OCI-LY3 (cell line): ENCODE measurements at regions not wholly inside any gene's neighbourhood (a gene's known extent, or its start where the extent isn't known, plus 50 kb on each side); places are given as distances from the start of the nearest gene placed in this dataset.

Experiments used
- H2AFZ ChIP-seq: fragments of 200-600, 300-600 bp; shearing (Covaris generic); 2 replicates; pipeline ENCODE4 v1.6.0; 2014; ENCODE audit warnings: antibody characterized with exemption, low read depth, low read length
- H3K27ac ChIP-seq: fragments of 200-600, 300-600 bp; sonication (generic); 2 replicates; pipeline ENCODE4 v1.5.1; 2014; ENCODE audit warnings: mild to moderate bottlenecking, low read length, moderate library complexity, mixed read lengths
- H3K27me3 ChIP-seq: fragments of 200-600, 300-600 bp; sonication (generic); 2 replicates; pipeline ENCODE4 v1.6.1; 2014; ENCODE audit warnings: low read depth, low read length, mixed read lengths
- H3K36me3 ChIP-seq: fragments of 200-600, 300-600 bp; sonication (generic); replicated peaks from 2 replicates; pipeline ENCODE3; 2014; ENCODE audit warnings: low read depth, low read length, mixed read lengths
- H3K4me1 ChIP-seq: fragments of 300-600, 200-600 bp; sonication (generic); 2 replicates; pipeline ENCODE4 v1.6.1; 2014; ENCODE audit warnings: low read length, mixed read lengths
- H3K4me2 ChIP-seq: fragments of 200-600, 300-600 bp; sonication (generic); 2 replicates; pipeline ENCODE4 v1.6.1; 2014; ENCODE audit warnings: low read length, mixed read lengths
- H3K4me3 ChIP-seq: fragments of 300-600, 200-600 bp; sonication (generic); 2 replicates; pipeline ENCODE4 v1.5.1; 2014; ENCODE audit warnings: antibody characterized with exemption, mild to moderate bottlenecking, low read length, moderate library complexity
- H3K79me2 ChIP-seq: fragments of 300-600, 200-600 bp; shearing (Covaris generic); 2 replicates; pipeline ENCODE4 v1.6.1; 2014; ENCODE audit warnings: mild to moderate bottlenecking, low read length, mixed read lengths
- H3K9ac ChIP-seq: fragments of 300-600, 200-600 bp; shearing (Covaris generic); 2 replicates; pipeline ENCODE4 v1.6.0; 2014; ENCODE audit warnings: mild to moderate bottlenecking, low read length, moderate library complexity
- H3K9me3 ChIP-seq: fragments of 200-600, 300-600 bp; shearing (Covaris generic); 2 replicates; pipeline ENCODE4 v1.6.1; 2014; ENCODE audit warnings: low read length, mixed read lengths; ENCODE audit not compliant: insufficient read depth
- H4K20me1 ChIP-seq: fragments of 200-600, 300-600 bp; sonication (generic); 2 replicates; pipeline ENCODE4 v1.6.1; 2016; ENCODE audit warnings: low read length, mixed read lengths; ENCODE audit not compliant: insufficient read depth
- EZH2phosphoT487 ChIP-seq: fragments of 200-600 bp; shearing (Covaris generic); IDR thresholded peaks from 2 replicates; pipeline ENCODE4 v1.6.1; 2018; ENCODE audit warnings: antibody characterized with exemption, mixed run types, low read depth
- TF ChIP-seq, protein P1 (sequence below): fragments of 200-600, 300-600 bp; sonication (generic); IDR thresholded peaks from 2 replicates; pipeline ENCODE4 v1.5.1; 2014; ENCODE audit warnings: antibody characterized with exemption, low read length, low read depth

GRCh38 chr9:99749641-99750040 is 72.0 kb upstream of the NR4A3 start:
- Histone ChIP-seq H2AFZ (no peak overlapping the region), H3K4me3 (no peak overlapping the region), H3K27ac (no peak overlapping the region), H4K20me1 (no peaks in the 10 kb centered on the region), H3K4me2 (no peak overlapping the region), H3K36me3 (no peaks in the 10 kb centered on the region), H3K4me1 (peaks cover 7% of the 10 kb centered on the region), H3K9me3 (no peaks in the 10 kb centered on the region), H3K9ac (no peak overlapping the region), H3K27me3 (no peaks in the 10 kb centered on the region), H3K79me2 (no peaks in the 10 kb centered on the region)
- TF ChIP-seq EZH2phosphoT487 = no peak
- TF ChIP-seq, protein P1, sequence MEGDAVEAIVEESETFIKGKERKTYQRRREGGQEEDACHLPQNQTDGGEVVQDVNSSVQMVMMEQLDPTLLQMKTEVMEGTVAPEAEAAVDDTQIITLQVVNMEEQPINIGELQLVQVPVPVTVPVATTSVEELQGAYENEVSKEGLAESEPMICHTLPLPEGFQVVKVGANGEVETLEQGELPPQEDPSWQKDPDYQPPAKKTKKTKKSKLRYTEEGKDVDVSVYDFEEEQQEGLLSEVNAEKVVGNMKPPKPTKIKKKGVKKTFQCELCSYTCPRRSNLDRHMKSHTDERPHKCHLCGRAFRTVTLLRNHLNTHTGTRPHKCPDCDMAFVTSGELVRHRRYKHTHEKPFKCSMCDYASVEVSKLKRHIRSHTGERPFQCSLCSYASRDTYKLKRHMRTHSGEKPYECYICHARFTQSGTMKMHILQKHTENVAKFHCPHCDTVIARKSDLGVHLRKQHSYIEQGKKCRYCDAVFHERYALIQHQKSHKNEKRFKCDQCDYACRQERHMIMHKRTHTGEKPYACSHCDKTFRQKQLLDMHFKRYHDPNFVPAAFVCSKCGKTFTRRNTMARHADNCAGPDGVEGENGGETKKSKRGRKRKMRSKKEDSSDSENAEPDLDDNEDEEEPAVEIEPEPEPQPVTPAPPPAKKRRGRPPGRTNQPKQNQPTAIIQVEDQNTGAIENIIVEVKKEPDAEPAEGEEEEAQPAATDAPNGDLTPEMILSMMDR = no peak

- TF ChIP-seq, protein P1 = no peak
- Histone ChIP-seq H3K9me3 (no peaks in the 10 kb centered on the region), H3K27me3 (no peaks in the 10 kb centered on the region), H3K4me1 (peaks cover 7% of the 10 kb centered on the region), H3K9ac (no peak overlapping the region), H2AFZ (no peak overlapping the region), H3K4me2 (no peak overlapping the region), H3K79me2 (no peaks in the 10 kb centered on the region), H3K36me3 (no peaks in the 10 kb centered on the region), H4K20me1 (no peaks in the 10 kb centered on the region), H3K27ac (no peak overlapping the region), H3K4me3 (no peak overlapping the region)
These were observed 71.2 kb upstream of the NR4A3 start for GRCh38 chr9:99750526-99750925.

DNA sequence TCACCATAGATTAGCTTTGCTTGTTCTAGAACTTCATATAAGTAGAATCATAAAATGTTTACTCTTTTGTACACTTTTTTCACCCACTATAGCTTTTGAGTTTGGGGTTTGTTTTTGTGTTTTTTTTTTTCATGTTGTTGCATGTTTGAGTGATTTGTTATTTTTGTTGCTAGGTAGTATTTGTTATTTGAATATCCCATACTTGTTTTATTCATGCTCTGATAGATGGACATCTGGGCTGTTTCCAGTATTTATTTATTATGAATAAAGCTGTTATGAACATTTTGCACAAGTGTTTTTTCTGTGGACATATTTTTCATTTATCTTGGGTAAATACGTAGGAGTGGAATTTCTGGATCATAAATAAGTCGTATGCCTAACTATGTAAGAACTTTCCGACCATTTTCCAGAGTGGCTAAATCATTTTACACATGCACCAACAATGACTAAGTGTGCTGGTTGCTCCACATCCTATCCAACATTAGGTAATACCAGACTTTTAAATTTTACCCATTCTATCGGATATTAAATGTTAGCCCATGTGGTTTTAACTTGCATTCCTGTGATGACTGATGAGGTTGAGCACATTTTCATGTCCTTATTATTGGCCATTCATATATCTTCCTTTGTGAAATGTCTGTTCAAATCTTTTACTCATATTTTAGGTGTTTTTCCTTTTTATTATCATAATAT is 69.1 kb upstream of the NR4A3 start:
- TF ChIP-seq, protein P1 = no peak
- no peak for TF ChIP-seq EZH2phosphoT487
- H3K4me1 ChIP-seq = no peaks in the 10 kb centered on the region
- H3K36me3 ChIP-seq = no peaks in the 10 kb centered on the region

DNA sequence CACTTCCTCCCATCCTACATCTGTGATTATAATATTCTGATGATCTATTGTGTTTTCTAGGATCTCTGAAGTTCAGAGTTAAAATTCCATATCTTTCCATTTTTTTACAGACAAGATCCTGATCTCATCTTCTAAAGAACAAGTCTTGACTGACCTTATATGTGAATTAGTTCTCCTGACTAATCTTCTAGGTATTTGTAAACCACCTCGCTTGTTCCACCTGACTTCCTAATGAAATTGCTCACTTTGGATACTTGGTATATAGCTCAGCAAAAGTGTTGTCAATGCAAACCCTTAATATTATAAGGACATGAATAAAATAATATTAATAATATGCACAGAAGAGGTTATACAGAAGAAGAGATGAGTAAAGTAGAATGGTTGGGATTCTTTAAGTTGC is 68.2 kb upstream of the NR4A3 start:
- Histone ChIP-seq H4K20me1 (no peaks in the 10 kb centered on the region), H3K36me3 (no peaks in the 10 kb centered on the region), H3K27ac (no peak overlapping the region), H3K9me3 (no peaks in the 10 kb centered on the region), H3K79me2 (no peaks in the 10 kb centered on the region), H3K4me2 (no peak overlapping the region), H3K27me3 (no peaks in the 10 kb centered on the region), H3K4me3 (no peak overlapping the region), H3K4me1 (no peaks in the 10 kb centered on the region), H2AFZ (no peak overlapping the region), H3K9ac (no peak overlapping the region)
- TF ChIP-seq EZH2phosphoT487 = no peak
- TF ChIP-seq, protein P1 = no peak

More for the DNA sequence above, 69.1 kb upstream of the NR4A3 start:
- H3K9me3 ChIP-seq = no peaks in the 10 kb centered on the region
- no peaks in the 10 kb centered on the region for H3K79me2 ChIP-seq
- H3K4me2 ChIP-seq = no peak overlapping the region
- no peaks in the 10 kb centered on the region for H4K20me1 ChIP-seq
- H3K27me3 ChIP-seq = no peaks in the 10 kb centered on the region
- H2AFZ ChIP-seq = no peak overlapping the region
- no peak overlapping the region for H3K4me3 ChIP-seq
- H3K27ac ChIP-seq = no peak overlapping the region
- H3K9ac ChIP-seq = no peak overlapping the region
